HG02981 (cell line): ENCODE measurements at regions not wholly inside any gene's neighbourhood (a gene's known extent, or its start where the extent isn't known, plus 50 kb on each side); places are given as distances from the start of the nearest gene placed in this dataset.

Experiments used
- ATAC-seq: cut with Tn5 transposase; IDR thresholded peaks from one replicate; pipeline ENCODE4 v1.9.1; 2021; ENCODE audit warnings: mild to moderate bottlenecking, moderate library complexity; ENCODE audit not compliant: unreplicated experiment

GRCh38 chr5:4440536-4440935 lies 699.6 kb upstream of the ADAMTS16 start:
- ATAC-seq = no peak

GRCh38 chr5:4442221-4442620 lies 697.9 kb upstream of the ADAMTS16 start:
- no peak for ATAC-seq

GRCh38 chr5:4447657-4448056 lies 692.5 kb upstream of the ADAMTS16 start:
- ATAC-seq = no peak

GRCh38 chr5:4453655-4454054 lies 686.5 kb upstream of the ADAMTS16 start:
- ATAC-seq = no peak

DNA sequence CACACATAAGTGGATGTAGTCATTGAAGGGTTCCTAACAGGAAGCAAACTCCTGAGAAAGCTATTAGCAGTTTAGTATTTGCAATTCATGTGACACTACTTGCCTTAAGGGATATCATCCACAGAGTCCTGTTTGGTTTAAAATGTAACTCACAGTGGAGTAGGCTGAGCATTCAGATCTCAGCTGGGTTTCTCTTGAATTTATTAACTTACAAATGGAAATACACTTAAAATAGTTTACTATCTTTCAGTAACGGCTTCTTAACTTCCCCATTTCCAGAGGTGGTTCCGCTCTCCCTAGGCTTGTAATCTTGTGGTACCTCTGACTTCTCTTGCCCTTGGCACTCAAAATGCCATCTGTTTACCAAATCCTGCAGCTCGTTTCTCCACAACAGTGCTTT lies 660.7 kb upstream of the ADAMTS16 start:
- ATAC-seq = no peak

DNA sequence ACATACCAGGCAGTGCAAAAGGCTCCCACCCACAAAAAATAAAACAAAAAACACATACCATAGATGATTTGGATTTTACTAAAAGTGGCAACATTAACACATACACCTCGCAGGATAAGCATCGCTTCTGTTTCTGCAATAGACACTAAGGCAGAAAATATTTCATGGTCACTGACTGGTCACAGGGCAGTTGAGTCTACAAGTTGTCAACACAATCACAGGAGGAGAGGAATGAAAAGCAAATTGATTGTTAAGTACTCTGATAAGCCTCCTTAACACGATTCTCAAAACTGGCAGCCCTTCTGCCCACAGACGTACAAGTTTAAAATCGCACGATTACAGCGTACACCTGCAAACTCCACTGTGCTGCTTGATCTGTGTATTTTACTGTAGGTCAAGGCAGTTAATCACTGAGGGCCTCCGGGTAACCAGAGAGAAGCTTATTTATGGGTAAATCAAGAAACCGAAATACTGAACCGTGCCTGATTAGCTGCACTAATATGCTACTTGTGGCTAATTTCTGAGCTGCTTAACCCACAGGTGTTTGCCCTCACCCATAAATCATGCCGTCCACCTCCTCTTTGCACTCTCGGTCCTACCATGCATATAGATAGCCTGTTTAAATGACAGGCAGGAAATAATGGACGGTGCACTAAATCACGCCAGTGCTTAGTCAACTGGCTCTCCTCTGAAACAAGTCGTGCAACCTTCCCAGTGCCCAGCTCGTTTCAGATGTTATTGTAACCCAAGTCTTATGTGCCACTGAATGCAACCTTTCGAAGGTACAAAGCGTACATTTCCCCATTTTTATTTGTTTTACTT lies 659.4 kb upstream of the ADAMTS16 start:
- no peak for ATAC-seq

- no peak for ATAC-seq
Measured at GRCh38 chr5:4487581-4487980, 652.5 kb upstream of the ADAMTS16 start.

DNA sequence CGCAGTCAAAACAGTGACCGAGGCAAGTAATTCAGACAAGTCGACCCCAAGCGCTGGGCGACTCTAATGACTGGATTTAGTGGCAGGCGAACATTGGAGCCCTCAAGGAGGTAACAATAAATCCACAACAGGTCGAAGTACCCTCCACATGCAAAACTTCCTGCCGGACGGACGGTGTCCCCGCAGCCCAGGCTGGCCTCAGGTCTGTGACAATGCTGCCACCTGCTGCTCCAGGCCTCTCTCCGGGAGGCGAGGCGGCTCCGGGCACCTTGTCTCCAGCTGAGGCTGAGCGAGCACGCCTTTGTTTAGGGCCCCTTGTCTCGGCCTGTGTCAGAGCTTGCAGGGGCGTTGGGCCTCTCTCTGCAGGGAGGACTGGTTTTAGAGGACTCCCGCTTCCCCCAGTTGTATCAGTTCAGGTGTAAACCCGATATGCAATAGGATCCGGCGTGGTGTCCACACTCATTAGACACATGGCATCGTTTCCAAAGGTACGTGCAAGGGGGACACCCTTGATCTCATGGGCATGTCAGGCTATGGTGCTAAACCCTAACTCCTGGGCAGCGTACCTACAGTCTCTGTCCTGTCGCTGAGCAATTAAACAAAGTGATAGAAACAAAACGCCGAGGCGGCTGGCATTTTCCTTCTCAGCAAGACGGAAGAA lies 628.0 kb upstream of the ADAMTS16 start:
- ATAC-seq = no peak

GRCh38 chr5:4513381-4513780 lies 626.7 kb upstream of the ADAMTS16 start:
- no peak for ATAC-seq

GRCh38 chr5:4514067-4514648 lies 626.0 kb upstream of the ADAMTS16 start:
- ATAC-seq = no peak

DNA sequence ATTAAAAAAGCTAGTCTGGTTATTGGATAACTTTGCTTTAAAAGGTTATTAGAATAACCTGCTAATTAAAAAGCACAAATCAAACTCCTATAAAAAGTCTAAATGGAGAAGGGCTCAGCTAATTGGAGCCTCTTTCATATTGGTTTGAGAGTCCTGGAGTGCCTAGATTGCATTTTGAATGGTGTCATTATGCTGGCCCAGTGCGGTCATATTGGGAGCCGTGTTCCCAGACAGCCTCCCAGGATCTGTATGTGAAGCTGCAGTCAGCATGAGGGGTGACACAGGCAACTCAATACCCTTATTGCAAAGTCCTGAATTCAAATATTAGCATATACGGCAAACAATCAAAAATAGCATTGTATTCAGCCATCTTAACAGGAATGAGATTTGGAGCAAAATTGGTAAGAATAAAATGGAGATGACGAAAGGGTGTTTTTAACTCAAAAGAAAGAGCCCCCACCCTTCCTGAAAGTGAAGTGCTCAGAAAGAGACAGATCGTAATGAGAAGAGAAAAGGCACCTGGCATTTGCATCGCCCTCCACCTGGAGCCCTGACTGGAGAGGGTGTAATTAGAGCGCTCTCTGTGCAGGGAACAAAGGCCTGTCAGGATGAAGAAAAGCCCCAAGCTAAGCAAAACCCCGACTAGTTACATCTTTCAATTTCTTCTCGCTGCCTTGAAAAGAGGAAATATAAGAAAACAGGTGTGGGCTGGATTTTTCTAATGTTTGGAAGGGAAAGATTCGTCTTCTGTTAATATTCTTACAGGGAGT lies 621.0 kb upstream of the ADAMTS16 start:
- ATAC-seq = no peak

- ATAC-seq = no peak
Measured at GRCh38 chr5:4520559-4520958, 619.6 kb upstream of the ADAMTS16 start.

DNA sequence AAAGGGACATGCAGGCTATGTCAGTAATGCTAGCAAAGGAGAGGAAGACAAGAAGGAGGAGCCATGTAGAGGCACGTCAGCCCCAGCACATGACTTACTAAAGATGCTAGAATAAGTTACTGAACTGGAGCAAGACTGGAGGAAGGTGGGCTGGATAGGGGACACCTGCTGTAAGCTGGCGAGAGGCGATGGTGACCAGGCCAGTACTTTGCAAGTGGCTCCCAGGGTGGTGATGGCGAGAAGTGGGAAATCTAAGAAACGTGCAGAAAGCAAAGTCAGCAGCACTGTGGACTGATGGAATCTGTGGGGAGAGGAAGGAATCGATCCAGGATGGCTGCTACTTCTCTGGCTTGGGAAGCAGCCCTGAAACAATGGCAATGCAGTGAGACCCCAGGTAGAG lies 617.1 kb upstream of the ADAMTS16 start:
- no peak for ATAC-seq

DNA sequence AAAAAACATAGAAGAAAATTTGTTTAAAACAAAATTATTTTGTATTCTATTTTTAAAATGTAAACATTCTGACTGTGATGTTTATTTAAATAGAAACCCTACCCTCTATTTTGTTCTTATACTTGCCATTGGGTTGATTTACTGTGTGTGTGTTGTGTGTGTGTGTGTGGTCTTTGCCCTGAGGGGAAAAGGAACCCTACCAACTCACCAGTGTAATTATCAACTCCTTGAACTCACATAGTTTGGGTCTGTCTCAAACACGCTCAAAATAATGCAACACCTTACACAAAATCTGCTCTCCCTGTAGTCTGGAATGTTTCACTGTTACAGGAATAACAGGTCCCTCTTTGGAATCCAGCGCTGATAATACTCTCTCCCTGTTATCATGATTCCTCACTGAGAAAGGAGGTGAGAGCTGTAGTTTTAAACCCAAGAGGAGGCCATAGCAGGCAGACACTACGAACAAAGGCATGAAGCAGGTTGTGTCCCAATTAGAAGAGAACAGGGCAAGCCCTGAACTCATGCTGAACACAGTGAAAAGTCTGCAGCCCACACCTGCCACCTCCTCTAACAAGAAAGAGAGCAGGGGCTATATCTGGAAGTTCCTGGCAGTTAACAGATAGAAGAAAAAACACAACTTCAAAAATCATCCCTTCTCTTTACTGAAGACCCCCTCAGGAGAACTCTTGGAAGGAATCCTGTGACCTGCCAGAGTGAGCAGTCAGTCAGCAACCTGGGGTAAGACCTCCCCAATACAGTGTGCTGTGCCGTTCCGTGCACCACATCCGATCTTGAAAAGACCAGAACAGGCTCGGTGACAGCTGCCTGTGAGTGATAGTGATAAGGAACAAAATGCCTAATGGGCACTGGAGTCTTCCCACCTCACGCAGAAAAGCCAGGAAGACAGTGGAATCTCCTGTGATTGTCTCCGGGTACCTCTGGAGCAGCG lies 608.1 kb upstream of the ADAMTS16 start:
- ATAC-seq = no peak

- no peak for ATAC-seq
Measured at GRCh38 chr5:4532705-4533080, 607.4 kb upstream of the ADAMTS16 start.

DNA sequence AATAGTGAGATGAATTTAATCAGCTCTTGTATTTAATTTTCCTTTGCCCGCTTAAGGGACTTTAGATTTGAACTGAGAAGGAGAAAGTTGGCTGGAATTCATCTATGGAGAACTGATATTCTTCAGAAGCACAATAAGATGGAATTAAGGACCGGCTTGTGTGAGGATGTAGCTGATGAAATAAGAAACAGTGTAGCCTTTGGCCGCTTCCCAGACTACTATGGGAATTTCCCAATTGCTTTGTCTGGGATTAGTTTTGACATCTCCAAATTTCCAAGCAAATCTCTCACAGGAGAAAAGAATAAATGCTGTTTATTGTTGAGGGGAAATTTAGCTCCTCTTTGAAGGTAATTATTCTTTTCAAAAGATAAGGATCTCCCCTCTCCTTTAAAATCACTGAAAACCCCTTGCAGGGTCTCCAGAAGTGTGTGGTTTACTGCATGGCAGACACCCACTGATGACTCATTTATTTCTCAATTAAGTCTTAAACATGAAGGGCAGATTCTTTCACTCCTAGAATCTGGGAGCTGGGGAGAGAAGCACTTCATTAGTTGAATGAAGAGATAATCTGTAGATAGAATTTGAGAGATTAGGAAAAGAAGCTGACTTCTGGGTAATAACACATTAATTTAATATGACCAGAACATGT lies 606.5 kb upstream of the ADAMTS16 start:
- ATAC-seq = no peak

DNA sequence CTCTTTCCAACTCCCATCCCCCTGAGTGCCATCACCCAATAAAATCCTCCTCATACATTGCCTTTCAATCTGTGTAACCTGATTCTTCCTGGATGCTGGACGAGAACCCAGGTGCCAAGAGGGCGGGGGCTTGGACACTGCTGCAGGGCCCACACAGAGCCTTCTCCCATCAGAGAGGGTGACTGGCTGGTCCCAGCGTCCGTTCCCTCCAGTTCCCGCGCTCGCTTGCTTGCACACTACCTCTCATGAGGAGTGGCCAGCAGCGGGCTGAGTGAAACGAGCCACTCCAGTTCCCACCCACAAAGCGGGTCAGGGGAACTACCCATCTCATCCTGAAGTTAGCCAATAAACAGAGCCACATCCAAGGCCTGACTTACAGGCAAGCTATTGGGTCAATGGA lies 602.6 kb upstream of the ADAMTS16 start:
- ATAC-seq = no peak

DNA sequence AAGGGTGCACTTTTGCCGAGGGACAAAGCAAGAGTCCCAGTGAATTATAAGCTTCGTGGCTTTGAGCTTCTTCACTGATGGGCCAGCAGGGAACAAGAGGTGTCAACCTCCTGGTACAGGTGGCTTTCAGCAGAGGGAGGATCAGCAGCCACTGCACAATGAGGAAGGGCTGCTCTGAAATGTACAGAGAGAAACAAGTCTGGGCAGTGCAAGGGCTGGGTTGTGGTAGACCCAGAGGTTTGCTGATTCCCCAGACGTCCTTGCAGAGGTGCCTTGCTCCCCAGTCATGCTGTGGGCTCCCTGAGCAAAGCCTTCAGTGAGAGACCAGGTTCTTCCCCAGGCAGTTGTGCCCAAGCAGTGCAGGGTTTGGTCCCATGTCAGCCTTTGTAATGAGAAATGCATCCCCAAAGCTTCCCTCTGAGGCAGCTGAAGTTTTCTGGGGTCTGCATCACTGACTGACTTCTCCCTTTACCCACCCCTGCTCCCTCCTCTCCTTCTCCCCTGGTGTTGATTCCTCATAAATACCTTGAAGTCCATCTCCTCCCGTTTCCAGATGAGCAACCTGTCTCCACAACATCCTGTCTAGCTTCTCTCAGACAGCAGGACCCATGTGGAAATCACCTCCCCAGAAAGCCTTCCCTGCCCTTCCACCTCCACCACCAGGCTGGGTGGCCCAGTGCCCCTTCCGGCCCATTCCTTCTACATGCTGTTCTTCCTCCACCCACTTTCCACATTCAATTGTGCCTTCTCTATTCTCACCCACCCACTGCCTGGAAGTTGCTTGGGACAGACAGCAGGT lies 599.6 kb upstream of the ADAMTS16 start:
- ATAC-seq = no peak

GRCh38 chr5:4541334-4541733 lies 598.8 kb upstream of the ADAMTS16 start:
- no peak for ATAC-seq
